ENCODE measurements at regions not wholly inside any gene's neighbourhood (a gene's known extent, or its start where the extent isn't known, plus 50 kb on each side); places are given as distances from the start of the nearest gene placed in this dataset.

DNA sequence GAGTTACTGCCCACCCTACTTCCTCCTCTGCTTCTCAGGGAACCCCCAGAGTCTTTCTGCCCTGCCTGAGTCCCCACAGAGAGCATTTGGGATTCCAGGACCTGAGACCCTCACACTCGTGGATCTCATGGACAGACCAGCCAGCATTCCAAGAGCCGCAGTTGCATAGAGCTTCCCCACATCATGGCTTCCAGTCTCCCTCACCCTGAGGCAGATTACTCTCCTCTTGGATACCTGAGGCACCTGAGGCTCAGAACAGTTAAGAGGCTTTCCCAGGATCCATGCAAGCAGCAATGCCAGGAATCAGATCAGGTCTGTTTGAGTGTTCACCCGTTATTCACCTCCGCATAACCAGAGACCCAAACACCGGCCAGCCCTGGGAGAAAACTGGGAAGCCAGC, 102.2 kb downstream of the TRIM29 start:
- no peak overlapping the region for H3K4me2 ChIP-seq (ENCODE audit: low read depth, low read length)
- no peak overlapping the region for H2AK9ac ChIP-seq (replicated peaks; ENCODE audit: low read depth, low read length, poor library complexity)
- intact Hi-C loops (cut with micrococcal nuclease) = no loop called here
- H2BK15ac ChIP-seq (ENCODE audit: low read depth, low read length) = no peak overlapping the region
- no peak overlapping the region for H4K5ac ChIP-seq (ENCODE audit: low read depth, low read length)
- no peak overlapping the region for H2BK5ac ChIP-seq (ENCODE audit: low read depth, low read length, poor library complexity, severe bottlenecking)
- no peak overlapping the region for H3K27ac ChIP-seq (ENCODE audit: insufficient read depth, low read length)
- no peak overlapping the region for H2BK20ac ChIP-seq (ENCODE audit: low read depth, low read length)
- DNase-seq = no peak
- no peak overlapping the region for H2BK120ac ChIP-seq (ENCODE audit: low read depth, low read length)
- H3K9me3 ChIP-seq (ENCODE audit: control insufficient read depth, insufficient read depth, low read length) = no peaks in the 10 kb centered on the region
- POLR2A ChIA-PET (ENCODE audit: unreplicated experiment) = no interaction called here
- H3K4ac ChIP-seq (ENCODE audit: low read depth, low read length) = no peak overlapping the region
- no peaks in the 10 kb centered on the region for H3K4me1 ChIP-seq (ENCODE audit: control insufficient read depth, insufficient read depth, low read length)
- WGBS, 2 experiments (ENCODE audit: extremely low coverage in 2 of 2, insufficient read length in 1 of 2) = no CpG with 5 or more reads among the region's 5 CpGs
- dilution Hi-C loops (cut with HindIII; ENCODE audit: low sequenced_read_pairs, unreplicated experiment) = no loop called here
- peaks cover 2% of the 10 kb centered on the region; the same call in 1 of the 2 replicates for H3K27me3 ChIP-seq (ENCODE audit: control insufficient read depth, insufficient read depth, low read length)
- no peak overlapping the region for H3K14ac ChIP-seq (replicated peaks; ENCODE audit: low read depth, low read length)
- H3K9ac ChIP-seq (ENCODE audit: low read depth, low read length) = no peak overlapping the region
- no TSS peak for BruUV-seq (replicated peaks)
- no peak overlapping the region for H2AFZ ChIP-seq (replicated peaks; ENCODE audit: low read length, poor library complexity)
- ATAC-seq (ENCODE audit: low read depth) = no peak
- no peak overlapping the region for H3K4me3 ChIP-seq (ENCODE audit: insufficient read depth, low read depth, low read length)
- no peaks in the 10 kb centered on the region for H3K36me3 ChIP-seq (ENCODE audit: control insufficient read depth, insufficient read depth, low read length)
- CTCF ChIA-PET = no interaction called here
- in situ Hi-C loops (cut with MboI; ENCODE audit: low sequenced_read_pairs) = no loop called here
- H3K9me1 ChIP-seq (ENCODE audit: insufficient read depth, low read length) = no peaks in the 10 kb centered on the region
- no peak overlapping the region for H3K18ac ChIP-seq (ENCODE audit: low read depth, low read length)
- H2AK5ac ChIP-seq (ENCODE audit: low read depth, low read length) = no peak overlapping the region
- no peak overlapping the region for H4K8ac ChIP-seq (ENCODE audit: low read depth in 2 of 2, low read length in 2 of 2)
- no peak overlapping the region for H3K23ac ChIP-seq (ENCODE audit: low read depth, low read length)
- TF ChIP-seq, protein P1, sequence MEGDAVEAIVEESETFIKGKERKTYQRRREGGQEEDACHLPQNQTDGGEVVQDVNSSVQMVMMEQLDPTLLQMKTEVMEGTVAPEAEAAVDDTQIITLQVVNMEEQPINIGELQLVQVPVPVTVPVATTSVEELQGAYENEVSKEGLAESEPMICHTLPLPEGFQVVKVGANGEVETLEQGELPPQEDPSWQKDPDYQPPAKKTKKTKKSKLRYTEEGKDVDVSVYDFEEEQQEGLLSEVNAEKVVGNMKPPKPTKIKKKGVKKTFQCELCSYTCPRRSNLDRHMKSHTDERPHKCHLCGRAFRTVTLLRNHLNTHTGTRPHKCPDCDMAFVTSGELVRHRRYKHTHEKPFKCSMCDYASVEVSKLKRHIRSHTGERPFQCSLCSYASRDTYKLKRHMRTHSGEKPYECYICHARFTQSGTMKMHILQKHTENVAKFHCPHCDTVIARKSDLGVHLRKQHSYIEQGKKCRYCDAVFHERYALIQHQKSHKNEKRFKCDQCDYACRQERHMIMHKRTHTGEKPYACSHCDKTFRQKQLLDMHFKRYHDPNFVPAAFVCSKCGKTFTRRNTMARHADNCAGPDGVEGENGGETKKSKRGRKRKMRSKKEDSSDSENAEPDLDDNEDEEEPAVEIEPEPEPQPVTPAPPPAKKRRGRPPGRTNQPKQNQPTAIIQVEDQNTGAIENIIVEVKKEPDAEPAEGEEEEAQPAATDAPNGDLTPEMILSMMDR (conservative IDR thresholded peaks at IDR 0.05; ENCODE audit: low read depth, low read length) = no peak
- no peak for TF ChIP-seq RCOR1 (IDR thresholded peaks at IDR 0.05; ENCODE audit: insufficient replicate concordance, low read length)
- TF ChIP-seq ELK1 (IDR thresholded peaks at IDR 0.05; ENCODE audit: borderline replicate concordance, low read depth, low read length) = no peak
- TF ChIP-seq, protein P2, sequence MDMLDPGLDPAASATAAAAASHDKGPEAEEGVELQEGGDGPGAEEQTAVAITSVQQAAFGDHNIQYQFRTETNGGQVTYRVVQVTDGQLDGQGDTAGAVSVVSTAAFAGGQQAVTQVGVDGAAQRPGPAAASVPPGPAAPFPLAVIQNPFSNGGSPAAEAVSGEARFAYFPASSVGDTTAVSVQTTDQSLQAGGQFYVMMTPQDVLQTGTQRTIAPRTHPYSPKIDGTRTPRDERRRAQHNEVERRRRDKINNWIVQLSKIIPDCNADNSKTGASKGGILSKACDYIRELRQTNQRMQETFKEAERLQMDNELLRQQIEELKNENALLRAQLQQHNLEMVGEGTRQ (IDR thresholded peaks at IDR 0.05; ENCODE audit: low read depth, low read length) = no peak
- no peak for TF ChIP-seq MAZ (IDR thresholded peaks at IDR 0.05; ENCODE audit: borderline replicate concordance, low read depth, low read length)
- no peak for TF ChIP-seq SMC3 (IDR thresholded peaks at IDR 0.05; ENCODE audit: low read depth, low read length)
- no peak for TF ChIP-seq BHLHE40 (IDR thresholded peaks at IDR 0.05; ENCODE audit: low read depth, low read length)
- no peak for TF ChIP-seq MAFK (IDR thresholded peaks at IDR 0.05; ENCODE audit: low read depth, low read length)
- no peak for TF ChIP-seq NFE2L2 (IDR thresholded peaks at IDR 0.05; ENCODE audit: low read depth, low read length)
- TF ChIP-seq RFX5 (IDR thresholded peaks at IDR 0.05; ENCODE audit: low read depth, low read length) = no peak
- no peak for TF ChIP-seq CEBPB (IDR thresholded peaks at IDR 0.05; ENCODE audit: low read depth, low read length)
- no peak for TF ChIP-seq MXI1 (IDR thresholded peaks at IDR 0.05; ENCODE audit: borderline replicate concordance, low read depth, low read length)
- no peak for TF ChIP-seq FOS (IDR thresholded peaks at IDR 0.05; ENCODE audit: low read depth, low read length)
- no peak for TF ChIP-seq POLR2A (IDR thresholded peaks at IDR 0.05; ENCODE audit: low read depth, low read length)
- no peak for TF ChIP-seq RAD21 (IDR thresholded peaks at IDR 0.05; ENCODE audit: low read length)
- no peak for TF ChIP-seq CHD1 (IDR thresholded peaks at IDR 0.05; ENCODE audit: low read depth, low read length)
- no peak overlapping the region for H3K56ac ChIP-seq (ENCODE audit: extremely low read depth, insufficient read depth, low read length)
- no peaks in the 10 kb centered on the region for H3K79me1 ChIP-seq (ENCODE audit: low read depth in 1 of 2, low read length in 2 of 2)
- no peaks in the 10 kb centered on the region for H4K20me1 ChIP-seq (ENCODE audit: insufficient read depth, low read length)
- no peak overlapping the region for H4K91ac ChIP-seq (ENCODE audit: insufficient read depth, low read depth, low read length)

Measured in IMR-90 (cell line).